Progenitor cell of endocrine pancreas (in vitro differentiated cells): ENCODE measurements at regions not wholly inside any gene's neighbourhood (a gene's known extent, or its start where the extent isn't known, plus 50 kb on each side); places are given as distances from the start of the nearest gene placed in this dataset.

Experiments
- DNase-seq: peaks from one replicate; pipeline ENCODE4 v3.0.0; 2021; ENCODE audit warnings: low spot score; ENCODE audit not compliant: unreplicated experiment
- H3K27ac Mint-ChIP-seq: 2 replicates; pipeline ENCODE4 v1.8.0; 2021; ENCODE audit warnings: mild to moderate bottlenecking, moderate library complexity, mixed read lengths
- H3K27me3 Mint-ChIP-seq: 2 replicates; pipeline ENCODE4 v1.8.0; 2021; ENCODE audit warnings: mixed read lengths
- H3K36me3 Mint-ChIP-seq: 2 replicates; pipeline ENCODE4 v1.8.0; 2022; ENCODE audit warnings: mixed read lengths; ENCODE audit not compliant: insufficient read depth
- H3K4me1 Mint-ChIP-seq: 2 replicates; pipeline ENCODE4 v1.8.0; 2021; ENCODE audit warnings: low read depth, mixed read lengths
- H3K4me3 Mint-ChIP-seq: 2 replicates; pipeline ENCODE4 v1.8.0; 2021; ENCODE audit warnings: low read depth, mild to moderate bottlenecking, moderate library complexity, mixed read lengths
- H3K9me3 Mint-ChIP-seq: 2 replicates; pipeline ENCODE4 v1.8.0; 2021; ENCODE audit warnings: low read depth, mixed read lengths
- TF ChIP-seq, protein P1 (sequence below): fragments of 200-600 bp; sonication (generic); IDR thresholded peaks from one replicate; pipeline ENCODE4 v1.5.0; 2021; ENCODE audit warnings: antibody characterized with exemption, mild to moderate bottlenecking; ENCODE audit not compliant: unreplicated experiment

DNA sequence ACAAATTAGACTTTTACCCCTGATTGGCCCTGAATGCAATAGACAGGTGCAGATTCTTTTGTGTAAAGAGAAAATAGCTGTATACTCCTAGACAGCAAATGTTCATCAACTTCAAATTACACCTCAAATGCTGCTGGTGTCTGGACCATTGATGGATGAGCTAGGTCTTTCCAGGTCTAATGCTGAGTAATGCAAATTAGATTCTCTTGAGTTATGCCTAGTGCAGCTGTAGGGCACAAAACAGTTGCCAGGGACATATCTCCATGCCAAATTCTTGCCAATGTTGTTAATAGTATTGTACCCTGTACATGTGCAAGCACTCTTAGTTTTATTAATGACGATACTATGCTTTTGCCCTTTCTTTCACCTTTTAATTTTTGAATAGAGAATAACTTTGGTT, 72.3 kb upstream of the CNTLN start:
- DNase-seq, result no peak
- Mint-ChIP-seq H3K36me3 (no peaks in the 10 kb centered on the region), H3K4me1 (peaks cover 2% of the 10 kb centered on the region), H3K27me3 (no peaks in the 10 kb centered on the region), H3K9me3 (no peaks in the 10 kb centered on the region), H3K27ac (no peak overlapping the region), H3K4me3 (no peak overlapping the region)
- TF ChIP-seq, protein P1, sequence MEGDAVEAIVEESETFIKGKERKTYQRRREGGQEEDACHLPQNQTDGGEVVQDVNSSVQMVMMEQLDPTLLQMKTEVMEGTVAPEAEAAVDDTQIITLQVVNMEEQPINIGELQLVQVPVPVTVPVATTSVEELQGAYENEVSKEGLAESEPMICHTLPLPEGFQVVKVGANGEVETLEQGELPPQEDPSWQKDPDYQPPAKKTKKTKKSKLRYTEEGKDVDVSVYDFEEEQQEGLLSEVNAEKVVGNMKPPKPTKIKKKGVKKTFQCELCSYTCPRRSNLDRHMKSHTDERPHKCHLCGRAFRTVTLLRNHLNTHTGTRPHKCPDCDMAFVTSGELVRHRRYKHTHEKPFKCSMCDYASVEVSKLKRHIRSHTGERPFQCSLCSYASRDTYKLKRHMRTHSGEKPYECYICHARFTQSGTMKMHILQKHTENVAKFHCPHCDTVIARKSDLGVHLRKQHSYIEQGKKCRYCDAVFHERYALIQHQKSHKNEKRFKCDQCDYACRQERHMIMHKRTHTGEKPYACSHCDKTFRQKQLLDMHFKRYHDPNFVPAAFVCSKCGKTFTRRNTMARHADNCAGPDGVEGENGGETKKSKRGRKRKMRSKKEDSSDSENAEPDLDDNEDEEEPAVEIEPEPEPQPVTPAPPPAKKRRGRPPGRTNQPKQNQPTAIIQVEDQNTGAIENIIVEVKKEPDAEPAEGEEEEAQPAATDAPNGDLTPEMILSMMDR, result no peak

DNA sequence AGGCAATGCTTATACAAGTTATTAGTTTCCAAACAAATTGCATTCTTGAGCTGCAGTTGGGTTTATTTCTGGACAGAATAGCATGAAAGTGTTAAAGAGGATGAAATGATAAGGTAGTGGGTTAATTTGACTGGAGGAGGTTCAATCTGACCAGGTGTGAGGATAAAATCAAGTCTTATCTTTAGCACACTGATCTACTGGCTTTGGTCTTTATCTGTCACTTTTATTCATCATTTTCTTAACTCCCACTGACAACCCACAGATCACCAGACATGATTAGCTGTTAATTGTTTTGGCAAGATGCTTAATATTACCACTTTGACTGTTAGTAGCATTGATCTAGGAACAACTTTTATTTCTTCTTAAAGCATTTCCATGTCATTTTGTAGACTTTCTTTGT, 74.4 kb upstream of the CNTLN start:
- Mint-ChIP-seq H3K36me3 (no peaks in the 10 kb centered on the region), H3K27me3 (no peaks in the 10 kb centered on the region), H3K4me3 (no peak overlapping the region), H3K27ac (no peak overlapping the region), H3K4me1 (peaks cover 2% of the 10 kb centered on the region), H3K9me3 (no peaks in the 10 kb centered on the region)
- TF ChIP-seq, protein P1, result no peak
- DNase-seq, result no peak

DNA sequence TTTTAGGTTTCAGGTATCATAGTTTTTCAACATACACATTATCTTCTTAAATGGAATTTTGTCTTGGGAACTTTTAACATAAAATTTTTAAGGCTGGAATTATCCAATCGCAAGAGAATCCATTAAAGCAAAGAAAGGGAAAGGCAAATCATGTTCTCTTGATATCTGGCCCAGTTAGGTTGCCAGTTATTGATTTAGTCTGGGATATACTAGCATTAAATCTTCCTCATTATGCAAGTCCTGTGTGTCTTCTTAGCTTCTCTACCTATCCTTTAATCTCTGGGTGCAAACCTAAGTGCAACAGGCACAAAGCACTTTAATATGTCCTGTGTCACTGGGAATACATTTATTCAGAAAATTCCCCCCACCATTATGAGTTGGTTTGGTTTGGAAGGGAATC, 75.4 kb upstream of the CNTLN start:
- H3K27ac Mint-ChIP-seq, result no peak overlapping the region
- no peak for DNase-seq
- no peaks in the 10 kb centered on the region for H3K9me3 Mint-ChIP-seq
- TF ChIP-seq, protein P1, result no peak
- peaks cover under 1% of the 10 kb centered on the region for H3K4me1 Mint-ChIP-seq
- H3K27me3 Mint-ChIP-seq, result no peaks in the 10 kb centered on the region
- H3K4me3 Mint-ChIP-seq, result no peak overlapping the region
- no peaks in the 10 kb centered on the region for H3K36me3 Mint-ChIP-seq

DNA sequence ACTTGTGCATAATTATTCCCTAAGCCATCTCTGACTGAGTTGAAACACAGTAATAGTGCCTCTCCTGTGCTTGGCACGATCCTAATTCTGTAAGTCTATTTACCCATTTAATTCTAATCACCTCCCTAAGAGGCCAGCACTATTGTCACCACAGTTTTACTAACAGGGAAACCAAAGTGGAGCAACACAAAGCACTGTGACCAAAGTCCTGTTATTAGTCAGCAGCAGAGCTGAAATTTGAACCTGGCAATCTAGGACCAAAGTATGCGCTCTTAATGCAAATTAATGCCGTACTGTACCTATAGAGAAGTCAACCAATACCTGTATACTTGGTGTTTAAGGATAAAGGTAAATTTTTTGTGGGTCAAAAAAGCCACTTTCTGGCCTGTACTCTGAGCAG, 77.1 kb upstream of the CNTLN start:
- Mint-ChIP-seq H3K36me3 (no peaks in the 10 kb centered on the region), H3K9me3 (no peaks in the 10 kb centered on the region), H3K4me1 (no peaks in the 10 kb centered on the region), H3K27me3 (no peaks in the 10 kb centered on the region), H3K4me3 (no peak overlapping the region), H3K27ac (no peak overlapping the region)
- TF ChIP-seq, protein P1, result no peak
- DNase-seq, result no peak

DNA sequence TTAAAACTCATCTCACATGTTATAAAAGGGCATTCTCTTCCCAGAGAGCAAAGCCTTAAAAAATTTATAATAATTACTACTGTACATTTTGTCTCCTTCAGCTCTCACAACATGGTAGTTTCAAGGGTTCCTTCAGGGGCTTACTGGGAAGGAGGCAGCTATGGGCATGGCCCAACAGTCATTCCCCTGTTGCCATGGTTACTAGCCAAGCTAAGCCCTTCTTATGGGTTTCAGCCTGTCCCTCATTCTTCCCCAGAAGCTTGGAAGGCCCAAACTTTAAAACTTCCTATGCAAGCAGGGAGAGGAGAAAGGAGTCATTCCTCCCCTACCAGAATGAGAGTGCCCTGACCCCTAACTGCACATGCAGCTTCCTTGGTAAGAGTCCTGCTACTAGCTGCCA, 82.2 kb upstream of the CNTLN start:
- H3K4me3 Mint-ChIP-seq, result no peak overlapping the region
- H3K36me3 Mint-ChIP-seq, result no peaks in the 10 kb centered on the region
- H3K27me3 Mint-ChIP-seq, result no peaks in the 10 kb centered on the region
- no peaks in the 10 kb centered on the region for H3K9me3 Mint-ChIP-seq
- no peak for DNase-seq
- no peak overlapping the region for H3K27ac Mint-ChIP-seq
- TF ChIP-seq, protein P1, result no peak
- H3K4me1 Mint-ChIP-seq, result no peaks in the 10 kb centered on the region
